ENCODE measurements at regions not wholly inside any gene's neighbourhood (a gene's known extent, or its start where the extent isn't known, plus 50 kb on each side); places are given as distances from the start of the nearest gene placed in this dataset.

DNA sequence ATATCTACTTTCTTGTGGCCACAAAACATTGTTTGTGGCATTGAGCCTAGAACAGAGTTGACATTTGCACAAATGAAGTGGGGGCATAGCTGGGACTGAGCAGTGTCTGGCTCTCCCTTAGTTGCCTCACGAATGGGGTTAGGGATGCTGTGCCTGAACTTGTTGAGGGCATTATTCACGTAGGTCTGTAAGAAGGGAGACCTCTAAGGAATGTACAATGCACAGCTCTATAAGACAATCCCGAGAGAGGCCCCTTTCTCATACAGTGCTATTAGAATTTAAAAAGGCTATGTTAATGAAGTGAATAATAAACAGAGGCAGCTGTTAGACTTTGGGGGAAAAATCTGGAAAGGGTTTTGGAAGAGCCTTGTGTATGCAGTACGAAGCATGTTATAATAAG lies 118.4 kb upstream of the DEPDC1 start:
- no peak overlapping the region for H3K4me3 ChIP-seq
- H3K27me3 ChIP-seq (replicated peaks in 1 of 7) = no peaks in the 10 kb centered on the region
- H3K9me3 ChIP-seq = peaks cover 0 to 41% (median 31%) of the 10 kb centered on the region in 8 donors
- no peaks in the 10 kb centered on the region for H3K4me1 ChIP-seq
- no peak for DNase-seq
- no peaks in the 10 kb centered on the region for H3K36me3 ChIP-seq
- intact Hi-C loops (cut with DNase I; ENCODE audit: low total_unique reads) = no loop called here
- WGBS, 5 donors = 74 to 83% (median 81%) methylated on average over 4 of the region's 4 CpGs
- H3K27ac ChIP-seq = no peak overlapping the region
- TF ChIP-seq, protein P1, sequence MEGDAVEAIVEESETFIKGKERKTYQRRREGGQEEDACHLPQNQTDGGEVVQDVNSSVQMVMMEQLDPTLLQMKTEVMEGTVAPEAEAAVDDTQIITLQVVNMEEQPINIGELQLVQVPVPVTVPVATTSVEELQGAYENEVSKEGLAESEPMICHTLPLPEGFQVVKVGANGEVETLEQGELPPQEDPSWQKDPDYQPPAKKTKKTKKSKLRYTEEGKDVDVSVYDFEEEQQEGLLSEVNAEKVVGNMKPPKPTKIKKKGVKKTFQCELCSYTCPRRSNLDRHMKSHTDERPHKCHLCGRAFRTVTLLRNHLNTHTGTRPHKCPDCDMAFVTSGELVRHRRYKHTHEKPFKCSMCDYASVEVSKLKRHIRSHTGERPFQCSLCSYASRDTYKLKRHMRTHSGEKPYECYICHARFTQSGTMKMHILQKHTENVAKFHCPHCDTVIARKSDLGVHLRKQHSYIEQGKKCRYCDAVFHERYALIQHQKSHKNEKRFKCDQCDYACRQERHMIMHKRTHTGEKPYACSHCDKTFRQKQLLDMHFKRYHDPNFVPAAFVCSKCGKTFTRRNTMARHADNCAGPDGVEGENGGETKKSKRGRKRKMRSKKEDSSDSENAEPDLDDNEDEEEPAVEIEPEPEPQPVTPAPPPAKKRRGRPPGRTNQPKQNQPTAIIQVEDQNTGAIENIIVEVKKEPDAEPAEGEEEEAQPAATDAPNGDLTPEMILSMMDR (IDR thresholded peaks at IDR 0.05 in 8 of 11, conservative IDR thresholded peaks at IDR 0.05 in 3 of 11) = no peak
- TF ChIP-seq POLR2AphosphoS5 (IDR thresholded peaks at IDR 0.05) (no peak), POLR2A (IDR thresholded peaks at IDR 0.05) (no peak)

DNA sequence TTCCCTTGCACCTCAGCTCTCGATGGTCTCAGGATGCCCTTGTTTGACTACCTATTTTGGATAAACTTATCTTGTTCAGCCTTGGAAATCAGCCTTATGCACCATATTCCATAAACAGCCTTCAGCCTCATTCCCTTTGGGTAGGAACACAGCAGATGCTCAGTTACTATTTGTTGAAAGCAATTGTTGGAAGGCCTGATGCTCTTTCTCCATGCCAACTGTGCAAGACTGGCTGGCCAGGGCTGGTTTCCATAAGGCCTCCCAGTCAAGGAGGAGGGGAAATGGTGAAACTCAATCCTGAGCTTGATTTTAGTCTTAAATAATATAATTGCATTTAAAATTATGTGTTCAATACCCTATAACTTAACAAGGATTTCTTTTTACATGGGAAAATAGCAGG lies 121.1 kb upstream of the DEPDC1 start:
- TF ChIP-seq, protein P1 (IDR thresholded peaks at IDR 0.05 in 8 of 11, conservative IDR thresholded peaks at IDR 0.05 in 3 of 11) = no peak
- no peak for TF ChIP-seq POLR2AphosphoS5 (IDR thresholded peaks at IDR 0.05)
- TF ChIP-seq POLR2A (IDR thresholded peaks at IDR 0.05) = no peak
- intact Hi-C loops (cut with DNase I; ENCODE audit: low total_unique reads) = no loop called here
- WGBS, 5 donors = 65 to 75% (median 70%) methylated on average over 1 of the region's 1 CpG
- no peaks in the 10 kb centered on the region for H3K36me3 ChIP-seq
- no peaks in the 10 kb centered on the region for H3K27me3 ChIP-seq (replicated peaks in 1 of 7)
- H3K4me1 ChIP-seq = no peaks in the 10 kb centered on the region
- no peak overlapping the region for H3K27ac ChIP-seq
- peaks cover 0 to 51% (median 31%) of the 10 kb centered on the region in 8 donors for H3K9me3 ChIP-seq
- no peak overlapping the region for H3K4me3 ChIP-seq
- no peak for DNase-seq

DNA sequence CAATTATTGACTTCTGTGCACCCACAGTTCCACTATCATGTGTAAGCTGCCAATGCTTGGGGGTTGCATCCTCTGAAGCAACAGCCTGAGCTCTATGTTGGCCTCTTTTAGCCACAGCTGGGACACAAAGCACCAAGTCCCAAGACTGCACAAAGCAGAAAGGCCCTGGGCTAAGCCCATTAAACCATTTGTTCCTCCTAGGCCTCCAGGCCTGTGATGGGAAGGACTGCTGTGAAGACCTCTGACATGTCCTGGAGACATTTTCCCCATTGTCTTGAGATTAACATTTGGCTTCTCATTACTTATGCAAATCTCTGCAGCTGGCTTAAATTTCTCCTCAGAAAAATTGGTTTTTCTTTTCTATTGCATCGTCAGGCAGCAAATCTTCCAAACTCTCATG lies 123.7 kb upstream of the DEPDC1 start:
- TF ChIP-seq POLR2AphosphoS5 (IDR thresholded peaks at IDR 0.05) = no peak
- no peak for TF ChIP-seq POLR2A (IDR thresholded peaks at IDR 0.05)
- TF ChIP-seq, protein P1 (IDR thresholded peaks at IDR 0.05 in 8 of 11, conservative IDR thresholded peaks at IDR 0.05 in 3 of 11) = no peak
- Histone ChIP-seq H3K9me3 (peaks cover 0 to 46% (median 26%) of the 10 kb centered on the region in 8 donors), H3K36me3 (no peaks in the 10 kb centered on the region), H3K27ac (no peak overlapping the region), H3K4me3 (no peak overlapping the region), H3K27me3 (replicated peaks in 1 of 7) (no peaks in the 10 kb centered on the region), H3K4me1 (no peaks in the 10 kb centered on the region)
- intact Hi-C loops (cut with DNase I; ENCODE audit: low total_unique reads) = no loop called here
- DNase-seq = no peak
- 85 to 94% (median 92%) methylated on average over 1 of the region's 1 CpG for WGBS, 5 donors

DNA sequence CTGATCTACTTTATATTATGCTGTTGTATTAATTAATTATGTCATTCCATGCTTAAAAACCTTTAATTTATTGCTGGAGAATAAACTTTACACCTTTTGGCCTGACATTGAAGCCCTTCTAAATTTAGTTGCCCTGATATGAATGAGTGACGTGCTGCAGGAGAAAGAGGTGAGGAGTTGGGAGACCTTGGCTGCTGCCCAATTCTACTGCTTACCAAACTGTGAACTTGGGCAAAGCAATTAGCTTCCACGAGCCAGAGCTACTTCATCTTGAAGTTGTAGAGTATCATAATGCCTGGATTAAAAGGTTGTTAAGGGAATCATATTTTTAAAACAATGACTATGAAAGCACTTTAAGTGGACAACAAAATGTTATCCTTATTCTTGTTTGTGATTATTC lies 126.8 kb upstream of the DEPDC1 start:
- 41 to 68% (median 58%) methylated on average over 2 of the region's 2 CpGs for WGBS, 5 donors
- intact Hi-C loops (cut with DNase I; ENCODE audit: low total_unique reads) = no loop called here
- Histone ChIP-seq H3K4me3 (no peak overlapping the region), H3K27me3 (replicated peaks in 1 of 7) (no peaks in the 10 kb centered on the region), H3K4me1 (no peaks in the 10 kb centered on the region), H3K9me3 (peaks cover 0 to 41% (median 25%) of the 10 kb centered on the region in 8 donors), H3K27ac (no peak overlapping the region), H3K36me3 (no peaks in the 10 kb centered on the region)
- no peak for DNase-seq
- TF ChIP-seq POLR2A (IDR thresholded peaks at IDR 0.05) (no peak), POLR2AphosphoS5 (IDR thresholded peaks at IDR 0.05) (no peak)
- TF ChIP-seq, protein P1 (IDR thresholded peaks at IDR 0.05 in 8 of 11, conservative IDR thresholded peaks at IDR 0.05 in 3 of 11) = no peak
